IMR-90 (cell line): ENCODE measurements at regions not wholly inside any gene's neighbourhood (a gene's known extent, or its start where the extent isn't known, plus 50 kb on each side); places are given as distances from the start of the nearest gene placed in this dataset.

ENCODE experiments used
- ATAC-seq: fragments of 200-7000 bp; cut with Tn5 transposase; 2 replicates; pipeline ENCODE4 v1.9.1; 2020; ENCODE audit warnings: low read depth, mild to moderate bottlenecking, moderate library complexity
- BruUV-seq: library from RNA; stranded (reverse); fragments of 400-500 nt; replicated peaks from 2 replicates; lab custom pipeline; 2021; lab: Mats Ljungman, UMichigan
- CTCF ChIA-PET: fragments of 300-600 bp; formaldehyde crosslinking; extraction: SDS; loops from one replicate; lab custom pipeline; 2021; ENCODE audit warnings: antibody characterized with exemption; lab: Yijun Ruan, JAX
- POLR2A ChIA-PET: fragments of 300-600 bp; sonication (Branson Sonifier 250); formaldehyde crosslinking; loops from one replicate; lab custom pipeline; 2022; ENCODE audit warnings: antibody characterized with exemption; ENCODE audit not compliant: unreplicated experiment; lab: Charles Lee
- DNase-seq: peaks from one replicate; pipeline ENCODE4 v3.0.0; 2013
- H2AFZ ChIP-seq: replicated peaks from 2 replicates; pipeline ENCODE3; 2013; ENCODE audit warnings: low read length, mild to moderate bottlenecking; ENCODE audit not compliant: poor library complexity
- H2AK5ac ChIP-seq: 2 replicates; pipeline ENCODE4 v1.6.1; 2013; ENCODE audit warnings: low read depth, low read length, inconsistent platforms
- H2AK9ac ChIP-seq: replicated peaks from 2 replicates; pipeline ENCODE3; 2013; ENCODE audit warnings: mild to moderate bottlenecking, low read depth, low read length, moderate library complexity; ENCODE audit not compliant: poor library complexity
- H2BK120ac ChIP-seq: 2 replicates; pipeline ENCODE4 v1.6.1; 2013; ENCODE audit warnings: low read depth, low read length, inconsistent platforms
- H2BK15ac ChIP-seq: 3 replicates; pipeline ENCODE4 v1.6.1; 2013; ENCODE audit warnings: low read depth, low read length, inconsistent platforms
- H2BK20ac ChIP-seq: 2 replicates; pipeline ENCODE4 v1.6.1; 2013; ENCODE audit warnings: low read depth, mild to moderate bottlenecking, inconsistent platforms, low read length, moderate library complexity
- H2BK5ac ChIP-seq: 2 replicates; pipeline ENCODE4 v1.6.1; 2013; ENCODE audit warnings: mild to moderate bottlenecking, low read depth, low read length, inconsistent platforms; ENCODE audit not compliant: poor library complexity, severe bottlenecking
- H3K14ac ChIP-seq: replicated peaks from 2 replicates; pipeline ENCODE4 v1.6.1; 2013; ENCODE audit warnings: low read depth, low read length, inconsistent platforms
- H3K18ac ChIP-seq: 2 replicates; pipeline ENCODE4 v1.6.1; 2013; ENCODE audit warnings: low read depth, low read length, control low read depth
- H3K23ac ChIP-seq: 2 replicates; pipeline ENCODE4 v1.6.1; 2013; ENCODE audit warnings: low read depth, low read length, inconsistent platforms
- H3K27ac ChIP-seq: 2 replicates; pipeline ENCODE4 v1.5.1; 2013; ENCODE audit warnings: mild to moderate bottlenecking, control low read depth, low read length; ENCODE audit not compliant: insufficient read depth
- H3K27me3 ChIP-seq: 2 replicates; pipeline ENCODE4 v1.6.1; 2013; ENCODE audit warnings: low read length; ENCODE audit not compliant: control insufficient read depth, insufficient read depth
- H3K36me3 ChIP-seq: 2 replicates; pipeline ENCODE4 v1.6.1; 2013; ENCODE audit warnings: low read length, mixed read lengths; ENCODE audit not compliant: control insufficient read depth, insufficient read depth
- H3K4ac ChIP-seq: 2 replicates; pipeline ENCODE4 v1.6.1; 2013; ENCODE audit warnings: low read depth, low read length, inconsistent platforms
- H3K4me1 ChIP-seq: 2 replicates; pipeline ENCODE4 v1.6.1; 2013; ENCODE audit warnings: low read length, mixed read lengths; ENCODE audit not compliant: control insufficient read depth, insufficient read depth
- H3K4me2 ChIP-seq: 2 replicates; pipeline ENCODE4 v1.6.1; 2013; ENCODE audit warnings: low read depth, mild to moderate bottlenecking, control low read depth, low read length, moderate library complexity
- H3K4me3 ChIP-seq: 2 replicates; pipeline ENCODE4 v1.5.1; 2013; ENCODE audit warnings: low read depth, mild to moderate bottlenecking, control low read depth, low read length, moderate library complexity; ENCODE audit not compliant: insufficient read depth
- H3K56ac ChIP-seq: 2 replicates; pipeline ENCODE4 v1.6.1; 2013; ENCODE audit warnings: low read length, inconsistent platforms; ENCODE audit not compliant: insufficient read depth; ENCODE audit errors: extremely low read depth
- H3K79me1 ChIP-seq, 2 experiments: 2 replicates each; pipeline ENCODE4 v1.6.1; 2013; ENCODE audit warnings: low read length in 2 of 2, inconsistent platforms in 1 of 2, low read depth in 1 of 2
- H3K9ac ChIP-seq: 2 replicates; pipeline ENCODE4 v1.6.1; 2013; ENCODE audit warnings: low read depth, low read length, control low read depth
- H3K9me1 ChIP-seq: 2 replicates; pipeline ENCODE4 v1.6.1; 2013; ENCODE audit warnings: low read length, inconsistent platforms; ENCODE audit not compliant: insufficient read depth
- H3K9me3 ChIP-seq: 2 replicates; pipeline ENCODE4 v1.6.1; 2013; ENCODE audit warnings: low read length; ENCODE audit not compliant: control insufficient read depth, insufficient read depth
- H4K20me1 ChIP-seq: 2 replicates; pipeline ENCODE4 v1.6.1; 2013; ENCODE audit warnings: low read length, inconsistent platforms; ENCODE audit not compliant: insufficient read depth
- H4K5ac ChIP-seq: 2 replicates; pipeline ENCODE4 v1.6.1; 2013; ENCODE audit warnings: mild to moderate bottlenecking, low read depth, low read length, control low read depth
- H4K8ac ChIP-seq, 2 experiments: 2 replicates each; pipeline ENCODE4 v1.6.1; 2013; ENCODE audit warnings: low read depth in 2 of 2, low read length in 2 of 2, control low read depth in 1 of 2, inconsistent platforms in 1 of 2
- H4K91ac ChIP-seq: 2 replicates; pipeline ENCODE4 v1.6.1; 2013; ENCODE audit warnings: low read depth, low read length, inconsistent platforms; ENCODE audit not compliant: insufficient read depth
- BHLHE40 ChIP-seq: fragments of 150-350 bp; IDR thresholded peaks from 2 replicates; pipeline ENCODE4 v1.6.1; 2016; ENCODE audit warnings: mild to moderate bottlenecking, low read depth, low read length
- CEBPB ChIP-seq: IDR thresholded peaks from 2 replicates; pipeline ENCODE4 v1.6.1; 2012; ENCODE audit warnings: low read depth, low read length, improper control_type of control experiment
- CHD1 ChIP-seq: IDR thresholded peaks from 2 replicates; pipeline ENCODE4 v1.6.1; 2012; ENCODE audit warnings: low read depth, low read length, improper control_type of control experiment
- CTCF ChIP-seq: conservative IDR thresholded peaks from 2 replicates; pipeline ENCODE4 v1.5.1; 2012; ENCODE audit warnings: mild to moderate bottlenecking, low read depth, low read length, improper control_type of control experiment
- ELK1 ChIP-seq: fragments of 150-350 bp; IDR thresholded peaks from 2 replicates; pipeline ENCODE4 v1.6.1; 2016; ENCODE audit warnings: low read depth, mild to moderate bottlenecking, low read length, moderate library complexity, borderline replicate concordance
- MAFK ChIP-seq: IDR thresholded peaks from 2 replicates; pipeline ENCODE4 v1.6.1; 2012; ENCODE audit warnings: low read depth, low read length, improper control_type of control experiment
- MAZ ChIP-seq: IDR thresholded peaks from 2 replicates; pipeline ENCODE4 v1.6.1; 2012; ENCODE audit warnings: low read depth, mild to moderate bottlenecking, low read length, improper control_type of control experiment, moderate library complexity, borderline replicate concordance
- MXI1 ChIP-seq: IDR thresholded peaks from 2 replicates; pipeline ENCODE4 v1.6.1; 2012; ENCODE audit warnings: low read depth, mild to moderate bottlenecking, low read length, moderate library complexity, borderline replicate concordance
- POLR2A ChIP-seq: IDR thresholded peaks from 2 replicates; pipeline ENCODE4 v1.6.1; 2012; ENCODE audit warnings: mild to moderate bottlenecking, low read depth, low read length
- RCOR1 ChIP-seq: IDR thresholded peaks from 2 replicates; pipeline ENCODE4 v1.6.1; 2012; ENCODE audit warnings: mild to moderate bottlenecking, low read length, improper control_type of control experiment; ENCODE audit not compliant: insufficient replicate concordance
- SMC3 ChIP-seq: fragments of 150-350 bp; IDR thresholded peaks from 2 replicates; pipeline ENCODE4 v1.6.1; 2016; ENCODE audit warnings: low read depth, mild to moderate bottlenecking, antibody characterized with exemption, low read length, moderate library complexity
- USF2 ChIP-seq: fragments of 150-350 bp; IDR thresholded peaks from 2 replicates; pipeline ENCODE4 v1.6.1; 2017; ENCODE audit warnings: mild to moderate bottlenecking, antibody characterized with exemption, low read length, low read depth
- WGBS, 2 experiments: methylation state at CpG; one replicate each; pipeline versions ENCODE4 v1.1.5 to v1.1.7; 2013; ENCODE audit warnings: missing lambda C conversion rate in 2 of 2; ENCODE audit not compliant: insufficient read length in 1 of 2; ENCODE audit errors: extremely low coverage in 2 of 2; 5-methylcytosine and 5-hydroxymethylcytosine counted together
- dilution Hi-C: fragments of 300-500 bp; cut with HindIII; formaldehyde crosslinking; loops from one replicate; pipeline ENCODE4 v1.14.3; 2018; ENCODE audit warnings: low sequenced_read_pairs; ENCODE audit not compliant: unreplicated experiment
- in situ Hi-C: fragments of 300-500 bp; cut with MboI; formaldehyde crosslinking; loops from 3 replicates; pipeline ENCODE4 v1.14.3; 2019; ENCODE audit warnings: low sequenced_read_pairs, inconsistent platforms, mixed read lengths
- intact Hi-C: fragments of 100-400 bp; cut with micrococcal nuclease; formaldehyde crosslinking; loops from 2 replicates; pipeline ENCODE4 v1.10.0; 2022

- Histone ChIP-seq H3K14ac (no peak overlapping the region), H3K4me1 (no peaks in the 10 kb centered on the region), H3K56ac (no peak overlapping the region), H4K8ac (no peak overlapping the region), H3K27me3 (no peaks in the 10 kb centered on the region), H2AFZ (no peak overlapping the region), H3K4me2 (no peak overlapping the region), H3K79me1 (no peaks in the 10 kb centered on the region), H4K20me1 (no peaks in the 10 kb centered on the region), H2AK9ac (no peak overlapping the region), H3K4ac (no peak overlapping the region), H2AK5ac (no peak overlapping the region), H3K9me3 (no peaks in the 10 kb centered on the region), H3K36me3 (no peaks in the 10 kb centered on the region), H4K5ac (no peak overlapping the region), H3K27ac (no peak overlapping the region), H3K9me1 (no peaks in the 10 kb centered on the region), H2BK20ac (no peak overlapping the region), H2BK15ac (no peak overlapping the region), H3K18ac (no peak overlapping the region), H2BK120ac (no peak overlapping the region), H3K9ac (no peak overlapping the region), H2BK5ac (no peak overlapping the region), H4K91ac (no peak overlapping the region), H3K23ac (no peak overlapping the region), H3K4me3 (no peak overlapping the region)
- intact Hi-C loops (no loop called here), in situ Hi-C loops (no loop called here), dilution Hi-C loops (no loop called here)
- WGBS, 2 experiments = no CpG with 5 or more reads among the region's 3 CpGs
- ChIA-PET CTCF (no interaction called here), POLR2A (no interaction called here)
- ATAC-seq = no peak
- no TSS peak for BruUV-seq
- no peak for TF ChIP-seq CTCF
- TF ChIP-seq BHLHE40 = no peak
- no peak for TF ChIP-seq SMC3
- TF ChIP-seq MAZ = no peak
- TF ChIP-seq CEBPB = no peak
- no peak for TF ChIP-seq CHD1
- no peak for TF ChIP-seq MAFK
- TF ChIP-seq MXI1 = no peak
- no peak for TF ChIP-seq POLR2A
- no peak for TF ChIP-seq USF2
- TF ChIP-seq RCOR1 = no peak
- no peak for TF ChIP-seq ELK1
- DNase-seq = no peak
Measured at GRCh38 chr2:59074071-59074470, 832.9 kb upstream of the FANCL start.
